IgD-negative memory B cell (primary cell): ENCODE measurements at regions not wholly inside any gene's neighbourhood (a gene's known extent, or its start where the extent isn't known, plus 50 kb on each side); places are given as distances from the start of the nearest gene placed in this dataset.

Experiments used
- H3K27ac Mint-ChIP-seq, 3 donors: one replicate each; pipeline ENCODE4 v1.8.0; 2020 to 2022; ENCODE audit warnings: mild to moderate bottlenecking in 3 of 3, mixed read lengths in 3 of 3, moderate library complexity in 1 of 3
- H3K27me3 Mint-ChIP-seq: one replicate; pipeline ENCODE4 v1.8.0; 2021; ENCODE audit warnings: mixed read lengths
- H3K36me3 Mint-ChIP-seq: one replicate; pipeline ENCODE4 v1.8.0; 2020; ENCODE audit warnings: mild to moderate bottlenecking, mixed read lengths
- H3K4me1 Mint-ChIP-seq, 3 donors: one replicate each; pipeline ENCODE4 v1.8.0; 2020 to 2022; ENCODE audit warnings: mixed read lengths in 3 of 3, mild to moderate bottlenecking in 1 of 3
- H3K4me3 Mint-ChIP-seq, 4 donors: one replicate each; pipeline ENCODE4 v1.8.0; 2020 to 2022; ENCODE audit warnings: mild to moderate bottlenecking in 4 of 4, mixed read lengths in 4 of 4, moderate library complexity in 3 of 4
- H3K9me3 Mint-ChIP-seq, 3 donors: one replicate each; pipeline ENCODE4 v1.8.0; 2020 to 2021; ENCODE audit warnings: mixed read lengths in 3 of 3, mild to moderate bottlenecking in 1 of 3

DNA sequence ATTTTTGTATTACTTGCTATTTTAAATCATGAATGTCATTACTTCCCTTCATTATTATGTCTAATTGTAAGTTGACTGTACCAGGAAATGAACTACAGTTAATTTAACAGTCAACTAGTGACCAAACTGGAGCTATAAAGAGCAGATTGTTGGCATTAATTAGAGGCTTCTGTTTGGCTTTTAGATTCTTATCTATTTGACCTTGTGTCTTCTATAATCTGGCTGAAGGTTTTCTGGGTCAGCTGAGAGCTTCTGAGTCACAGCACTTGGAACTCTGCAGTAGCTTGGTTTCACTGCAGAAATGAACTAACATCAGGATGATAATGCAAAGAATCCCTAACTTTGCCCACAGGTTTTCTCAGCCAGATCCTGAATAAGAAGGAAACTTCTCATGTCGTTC lies 169.2 kb upstream of the LEF1 start:
- Mint-ChIP-seq H3K9me3 (peaks cover 0 to 2% (median 0%) of the 10 kb centered on the region in 3 donors), H3K4me3 (no peak overlapping the region), H3K36me3 (no peaks in the 10 kb centered on the region), H3K4me1 (no peaks in the 10 kb centered on the region), H3K27ac (no peak overlapping the region), H3K27me3 (no peaks in the 10 kb centered on the region)

- no peaks in the 10 kb centered on the region for H3K36me3 Mint-ChIP-seq
- peaks cover 0 to 2% (median 0%) of the 10 kb centered on the region in 3 donors for H3K9me3 Mint-ChIP-seq
- H3K4me1 Mint-ChIP-seq = no peaks in the 10 kb centered on the region
- no peak overlapping the region for H3K27ac Mint-ChIP-seq
- H3K4me3 Mint-ChIP-seq = no peak overlapping the region
- peaks cover 1% of the 10 kb centered on the region for H3K27me3 Mint-ChIP-seq
These were observed 167.3 kb upstream of the LEF1 start for GRCh38 chr4:108336076-108336475.

DNA sequence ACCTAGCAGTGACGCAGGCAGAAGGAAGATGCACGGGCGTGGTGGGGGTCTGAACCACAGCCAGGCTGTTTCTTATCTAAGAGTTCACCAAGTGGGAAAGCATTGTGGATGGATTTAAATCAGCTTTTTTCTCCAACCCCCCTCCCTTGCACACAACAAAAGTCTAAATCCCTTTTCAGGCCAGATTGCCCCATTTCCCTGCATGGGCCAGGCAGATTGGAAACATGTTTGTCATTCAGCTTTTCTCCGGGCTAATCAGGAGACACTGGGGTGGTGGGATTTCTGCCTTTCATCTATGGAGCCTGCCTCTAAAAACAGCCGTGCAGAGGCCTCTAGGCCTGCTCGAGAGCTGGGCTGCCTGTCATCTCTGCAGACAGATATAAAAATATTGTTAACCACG lies 166.3 kb upstream of the LEF1 start:
- H3K9me3 Mint-ChIP-seq = peaks cover 0 to 4% (median 0%) of the 10 kb centered on the region in 3 donors
- H3K36me3 Mint-ChIP-seq = peaks cover 3% of the 10 kb centered on the region
- H3K27ac Mint-ChIP-seq = no peak overlapping the region
- peaks cover 1% of the 10 kb centered on the region for H3K27me3 Mint-ChIP-seq
- no peak overlapping the region for H3K4me3 Mint-ChIP-seq
- H3K4me1 Mint-ChIP-seq = no peaks in the 10 kb centered on the region

DNA sequence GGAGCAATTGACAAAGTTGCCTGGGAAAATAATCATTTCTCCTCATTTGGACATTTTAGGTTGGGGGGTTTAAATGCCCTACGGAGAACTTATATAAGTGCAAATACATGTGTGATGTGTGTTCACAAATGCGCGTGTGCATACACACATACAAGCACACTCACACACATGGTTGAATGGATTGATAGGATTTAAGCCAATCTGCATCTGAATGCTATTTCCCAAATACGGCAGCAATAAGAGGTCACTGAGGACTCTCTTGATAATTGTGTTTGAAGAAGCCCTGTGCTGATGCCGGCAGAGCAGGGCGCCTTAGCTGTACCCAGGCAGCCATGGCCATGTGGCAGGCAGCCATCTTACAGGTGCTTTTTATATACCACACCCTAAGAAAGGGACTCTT lies 165.3 kb upstream of the LEF1 start:
- H3K27me3 Mint-ChIP-seq = peaks cover 1% of the 10 kb centered on the region
- H3K27ac Mint-ChIP-seq = no peak overlapping the region
- H3K9me3 Mint-ChIP-seq = peaks cover 0 to 4% (median 0%) of the 10 kb centered on the region in 3 donors
- H3K36me3 Mint-ChIP-seq = peaks cover 3% of the 10 kb centered on the region
- no peaks in the 10 kb centered on the region for H3K4me1 Mint-ChIP-seq
- H3K4me3 Mint-ChIP-seq = no peak overlapping the region

- Mint-ChIP-seq H3K27ac (no peak overlapping the region), H3K4me1 (no peaks in the 10 kb centered on the region), H3K36me3 (peaks cover 3% of the 10 kb centered on the region), H3K27me3 (peaks cover 1% of the 10 kb centered on the region), H3K4me3 (no peak overlapping the region), H3K9me3 (peaks cover 0 to 4% (median 0%) of the 10 kb centered on the region in 3 donors)
These were observed 164.7 kb upstream of the LEF1 start for GRCh38 chr4:108333353-108333942.

DNA sequence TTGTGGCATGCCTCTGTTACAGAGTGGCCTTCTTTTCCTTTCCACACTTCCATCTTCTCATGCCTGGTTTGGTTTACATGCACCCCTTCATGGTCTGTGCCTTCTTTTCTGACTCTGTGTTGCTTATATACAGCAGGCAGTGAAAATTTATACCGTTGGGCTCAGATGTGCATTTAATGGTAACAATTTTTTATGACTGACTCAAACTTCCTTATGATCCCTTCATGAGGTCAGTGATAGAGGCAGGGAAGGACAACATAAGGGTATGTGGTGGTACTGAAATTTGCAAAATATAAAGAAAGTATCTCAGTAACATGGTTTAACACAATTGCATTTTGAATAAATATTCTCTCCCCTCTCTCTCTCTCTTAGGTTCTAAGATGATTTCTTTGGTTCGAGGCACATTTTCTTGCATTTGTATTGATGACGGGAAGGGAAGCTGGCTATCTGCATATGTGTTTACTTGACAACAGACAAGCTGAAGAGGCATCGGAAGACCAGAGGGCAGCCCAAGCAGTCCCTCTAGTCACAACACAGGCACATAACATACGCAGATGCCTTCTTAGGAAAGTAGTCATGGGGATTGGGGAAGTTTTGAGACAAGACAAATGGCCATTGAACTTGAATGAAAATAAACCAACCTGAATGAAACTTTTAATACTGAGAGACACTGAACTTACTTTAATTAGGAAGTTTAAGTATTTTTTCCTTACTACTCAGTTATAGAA lies 163.3 kb upstream of the LEF1 start:
- Mint-ChIP-seq H3K27ac (no peak overlapping the region), H3K36me3 (peaks cover 3% of the 10 kb centered on the region), H3K4me3 (no peak overlapping the region), H3K4me1 (peaks cover 0 to 2% (median 0%) of the 10 kb centered on the region in 3 donors), H3K27me3 (peaks cover 3% of the 10 kb centered on the region), H3K9me3 (peaks cover 0 to 4% (median 0%) of the 10 kb centered on the region in 3 donors)

- H3K4me1 Mint-ChIP-seq = peaks cover 0 to 2% (median 0%) of the 10 kb centered on the region in 3 donors
- peaks cover 0 to 3% (median 0%) of the 10 kb centered on the region in 3 donors for H3K9me3 Mint-ChIP-seq
- H3K36me3 Mint-ChIP-seq = peaks cover 3% of the 10 kb centered on the region
- H3K27me3 Mint-ChIP-seq = peaks cover 5% of the 10 kb centered on the region
- no peak overlapping the region for H3K27ac Mint-ChIP-seq
- H3K4me3 Mint-ChIP-seq = no peak overlapping the region
These were observed 159.6 kb upstream of the LEF1 start for GRCh38 chr4:108328383-108328732.

DNA sequence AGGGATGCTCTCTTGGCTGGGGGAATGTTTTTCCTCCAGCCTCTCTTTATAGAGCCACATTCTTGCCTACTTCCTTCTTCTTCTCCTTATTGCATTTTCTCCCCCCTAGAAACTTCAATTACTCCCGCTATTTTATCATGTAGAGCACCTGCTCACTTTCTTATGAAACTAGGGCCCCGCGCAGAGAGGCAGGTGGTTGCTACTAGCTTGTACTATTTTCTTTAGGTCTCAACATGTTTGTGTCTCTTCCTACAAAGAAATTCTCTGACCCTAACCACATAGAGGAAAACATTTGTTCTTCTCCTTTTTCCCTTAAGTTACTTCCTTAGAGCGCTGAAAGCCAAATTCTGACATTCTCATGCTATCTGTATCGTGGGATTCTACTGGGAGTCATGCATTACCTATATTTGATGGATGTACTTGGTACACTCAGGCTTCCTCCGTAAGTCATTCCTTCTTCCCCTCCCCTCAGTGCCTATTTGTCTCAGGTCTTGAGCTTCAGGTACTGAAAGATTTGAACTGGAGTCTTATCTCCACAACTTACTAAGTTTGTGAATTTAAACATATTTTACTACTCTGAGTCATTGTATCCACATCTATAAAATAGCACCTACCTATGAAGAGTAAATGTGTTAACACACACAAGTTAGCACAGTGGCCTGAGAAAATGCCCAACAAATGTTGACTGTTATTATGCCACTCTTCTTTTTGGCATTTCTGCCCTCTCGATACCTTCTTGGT lies 159.1 kb upstream of the LEF1 start:
- Mint-ChIP-seq H3K4me3 (no peak overlapping the region), H3K9me3 (peaks cover 0 to 3% (median 0%) of the 10 kb centered on the region in 3 donors), H3K27me3 (peaks cover 5% of the 10 kb centered on the region), H3K4me1 (peaks cover 0 to 2% (median 0%) of the 10 kb centered on the region in 3 donors), H3K36me3 (peaks cover 3% of the 10 kb centered on the region), H3K27ac (no peak overlapping the region)

GRCh38 chr4:108325561-108325960 lies 156.8 kb upstream of the LEF1 start:
- Mint-ChIP-seq H3K27me3 (peaks cover 7% of the 10 kb centered on the region), H3K4me3 (peak overlapping the region in 1 of 4 donors; percentile 55), H3K4me1 (peaks cover 0 to 2% (median 0%) of the 10 kb centered on the region in 3 donors), H3K9me3 (peaks cover 0 to 6% (median 1%) of the 10 kb centered on the region in 3 donors), H3K36me3 (peaks cover 3% of the 10 kb centered on the region), H3K27ac (no peak overlapping the region)

GRCh38 chr4:108324450-108324849 lies 155.7 kb upstream of the LEF1 start:
- Mint-ChIP-seq H3K4me3 (no peak overlapping the region), H3K4me1 (peaks cover 0 to 2% (median 0%) of the 10 kb centered on the region in 3 donors), H3K9me3 (peaks cover 0 to 6% (median 1%) of the 10 kb centered on the region in 3 donors), H3K27me3 (peaks cover 7% of the 10 kb centered on the region), H3K36me3 (no peaks in the 10 kb centered on the region), H3K27ac (no peak overlapping the region)

DNA sequence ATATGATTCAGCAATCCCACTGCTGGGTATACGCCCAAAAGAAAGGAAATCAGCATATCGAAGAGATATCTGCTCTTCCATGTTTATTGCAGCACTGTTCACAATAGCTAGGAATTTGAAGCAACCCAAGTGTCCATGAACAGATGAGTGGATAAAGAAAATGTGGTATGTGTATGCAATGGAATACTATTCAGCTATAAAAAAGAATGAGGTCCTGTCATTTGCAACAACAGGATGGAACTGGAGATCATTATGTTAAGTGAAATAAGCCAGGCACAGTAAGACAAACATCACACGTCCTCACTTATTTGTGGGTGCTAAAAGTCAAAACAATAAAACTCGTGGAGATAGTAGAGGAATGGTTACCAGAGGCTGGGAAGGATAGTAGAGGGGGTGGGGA lies 153.8 kb upstream of the LEF1 start:
- Mint-ChIP-seq H3K36me3 (no peaks in the 10 kb centered on the region), H3K4me1 (peaks cover 0 to under 1% (median 0%) of the 10 kb centered on the region in 3 donors), H3K27ac (no peak overlapping the region), H3K4me3 (no peak overlapping the region), H3K9me3 (peaks cover 0 to 6% (median 1%) of the 10 kb centered on the region in 3 donors), H3K27me3 (peaks cover 5% of the 10 kb centered on the region)

DNA sequence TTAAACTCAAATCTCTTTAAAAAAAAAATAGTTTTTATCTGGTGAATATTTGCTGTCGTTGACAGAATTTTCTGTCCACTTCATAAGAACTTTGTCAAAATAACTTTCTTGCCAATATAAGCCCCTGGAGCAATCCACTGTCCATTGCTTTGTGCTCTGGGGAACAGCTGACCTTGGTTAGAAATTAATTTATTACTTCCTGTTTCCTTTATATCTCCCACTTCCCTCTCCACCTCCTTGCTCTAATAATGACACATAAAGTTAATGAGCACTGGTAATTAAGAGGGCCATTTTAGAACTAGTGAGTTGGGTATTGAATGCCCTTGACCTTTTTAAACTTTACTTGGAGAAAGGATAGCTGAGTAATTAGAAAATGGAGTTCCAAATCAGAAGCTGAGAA lies 151.3 kb upstream of the LEF1 start:
- peaks cover 0 to 6% (median 1%) of the 10 kb centered on the region in 3 donors for H3K9me3 Mint-ChIP-seq
- no peak overlapping the region for H3K27ac Mint-ChIP-seq
- no peaks in the 10 kb centered on the region for H3K36me3 Mint-ChIP-seq

GRCh38 chr4:108317377-108317776 lies 148.6 kb upstream of the LEF1 start:
- peaks cover 0 to 3% (median 0%) of the 10 kb centered on the region in 3 donors for H3K9me3 Mint-ChIP-seq
- H3K4me3 Mint-ChIP-seq = no peak overlapping the region
- peaks cover 0 to 2% (median 0%) of the 10 kb centered on the region in 3 donors for H3K4me1 Mint-ChIP-seq
- H3K27me3 Mint-ChIP-seq = peaks cover 5% of the 10 kb centered on the region
- H3K36me3 Mint-ChIP-seq = no peaks in the 10 kb centered on the region
- H3K27ac Mint-ChIP-seq = no peak overlapping the region

More for the DNA sequence above, 151.3 kb upstream of the LEF1 start:
- Mint-ChIP-seq H3K27me3 (peaks cover 10% of the 10 kb centered on the region), H3K4me3 (no peak overlapping the region), H3K4me1 (peaks cover 0 to 2% (median 0%) of the 10 kb centered on the region in 3 donors)

- no peak overlapping the region for H3K4me3 Mint-ChIP-seq
- peaks cover 5% of the 10 kb centered on the region for H3K27me3 Mint-ChIP-seq
- peaks cover 0 to 2% (median 0%) of the 10 kb centered on the region in 3 donors for H3K4me1 Mint-ChIP-seq
- no peak overlapping the region for H3K27ac Mint-ChIP-seq
- H3K36me3 Mint-ChIP-seq = no peaks in the 10 kb centered on the region
- peaks cover 0 to 4% (median 0%) of the 10 kb centered on the region in 3 donors for H3K9me3 Mint-ChIP-seq
These were observed 147.0 kb upstream of the LEF1 start for GRCh38 chr4:108315694-108316093.

- Mint-ChIP-seq H3K36me3 (no peaks in the 10 kb centered on the region), H3K9me3 (peaks cover 0 to 4% (median 0%) of the 10 kb centered on the region in 3 donors), H3K4me3 (no peak overlapping the region), H3K27me3 (peaks cover 7% of the 10 kb centered on the region), H3K27ac (no peak overlapping the region), H3K4me1 (peaks cover 0 to 2% (median 0%) of the 10 kb centered on the region in 3 donors)
These were observed 146.3 kb upstream of the LEF1 start for GRCh38 chr4:108314900-108315589.
